WERI-Rb-1 (cell line): ENCODE measurements at regions not wholly inside any gene's neighbourhood (a gene's known extent, or its start where the extent isn't known, plus 50 kb on each side); places are given as distances from the start of the nearest gene placed in this dataset.
A peak's percentile ranks its signal among the peaks of the same experiment; 100 is the strongest.

Experiments
- DNase-seq: peaks from one replicate; pipeline ENCODE4 v3.0.0-alpha.2; 2020
- H3K27ac ChIP-seq: fragments of 250-450 bp; sonication (Bioruptor Pico); 2 replicates; pipeline ENCODE4 v1.5.1; 2020; ENCODE audit warnings: mild to moderate bottlenecking, moderate library complexity
- H3K27me3 ChIP-seq: fragments of 250-450 bp; sonication (Bioruptor Pico); 2 replicates; pipeline ENCODE4 v1.5.1; 2021; ENCODE audit warnings: mild to moderate bottlenecking, low read depth, moderate library complexity; ENCODE audit not compliant: insufficient read depth, severe bottlenecking
- H3K36me3 ChIP-seq: fragments of 250-450 bp; sonication (Bioruptor Pico); 2 replicates; pipeline ENCODE4 v1.5.1; 2020; ENCODE audit warnings: mild to moderate bottlenecking, moderate library complexity
- H3K4me3 ChIP-seq: 2 replicates; pipeline ENCODE4 v1.5.1; 2011; ENCODE audit warnings: low read depth, mild to moderate bottlenecking, control low read depth, low read length
- H3K9me3 ChIP-seq: fragments of 250-450 bp; sonication (Bioruptor Pico); 2 replicates; pipeline ENCODE4 v1.5.1; 2021; ENCODE audit warnings: mild to moderate bottlenecking, moderate library complexity; ENCODE audit not compliant: severe bottlenecking
- TF ChIP-seq, protein P1 (sequence below): IDR thresholded peaks from 2 replicates; pipeline ENCODE4 v1.5.1; 2011; ENCODE audit warnings: low read depth, mild to moderate bottlenecking, control low read depth, inconsistent platforms, low read length

- DNase-seq, result no peak
- Histone ChIP-seq H3K36me3 (no peaks in the 10 kb centered on the region), H3K27ac (no peak overlapping the region), H3K9me3 (no peaks in the 10 kb centered on the region), H3K4me3 (no peak overlapping the region), H3K27me3 (no peaks in the 10 kb centered on the region)
- TF ChIP-seq, protein P1, sequence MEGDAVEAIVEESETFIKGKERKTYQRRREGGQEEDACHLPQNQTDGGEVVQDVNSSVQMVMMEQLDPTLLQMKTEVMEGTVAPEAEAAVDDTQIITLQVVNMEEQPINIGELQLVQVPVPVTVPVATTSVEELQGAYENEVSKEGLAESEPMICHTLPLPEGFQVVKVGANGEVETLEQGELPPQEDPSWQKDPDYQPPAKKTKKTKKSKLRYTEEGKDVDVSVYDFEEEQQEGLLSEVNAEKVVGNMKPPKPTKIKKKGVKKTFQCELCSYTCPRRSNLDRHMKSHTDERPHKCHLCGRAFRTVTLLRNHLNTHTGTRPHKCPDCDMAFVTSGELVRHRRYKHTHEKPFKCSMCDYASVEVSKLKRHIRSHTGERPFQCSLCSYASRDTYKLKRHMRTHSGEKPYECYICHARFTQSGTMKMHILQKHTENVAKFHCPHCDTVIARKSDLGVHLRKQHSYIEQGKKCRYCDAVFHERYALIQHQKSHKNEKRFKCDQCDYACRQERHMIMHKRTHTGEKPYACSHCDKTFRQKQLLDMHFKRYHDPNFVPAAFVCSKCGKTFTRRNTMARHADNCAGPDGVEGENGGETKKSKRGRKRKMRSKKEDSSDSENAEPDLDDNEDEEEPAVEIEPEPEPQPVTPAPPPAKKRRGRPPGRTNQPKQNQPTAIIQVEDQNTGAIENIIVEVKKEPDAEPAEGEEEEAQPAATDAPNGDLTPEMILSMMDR, result no peak
Observed at GRCh38 chr16:50888486-50889261, 146.8 kb downstream of the CYLD start.

DNA sequence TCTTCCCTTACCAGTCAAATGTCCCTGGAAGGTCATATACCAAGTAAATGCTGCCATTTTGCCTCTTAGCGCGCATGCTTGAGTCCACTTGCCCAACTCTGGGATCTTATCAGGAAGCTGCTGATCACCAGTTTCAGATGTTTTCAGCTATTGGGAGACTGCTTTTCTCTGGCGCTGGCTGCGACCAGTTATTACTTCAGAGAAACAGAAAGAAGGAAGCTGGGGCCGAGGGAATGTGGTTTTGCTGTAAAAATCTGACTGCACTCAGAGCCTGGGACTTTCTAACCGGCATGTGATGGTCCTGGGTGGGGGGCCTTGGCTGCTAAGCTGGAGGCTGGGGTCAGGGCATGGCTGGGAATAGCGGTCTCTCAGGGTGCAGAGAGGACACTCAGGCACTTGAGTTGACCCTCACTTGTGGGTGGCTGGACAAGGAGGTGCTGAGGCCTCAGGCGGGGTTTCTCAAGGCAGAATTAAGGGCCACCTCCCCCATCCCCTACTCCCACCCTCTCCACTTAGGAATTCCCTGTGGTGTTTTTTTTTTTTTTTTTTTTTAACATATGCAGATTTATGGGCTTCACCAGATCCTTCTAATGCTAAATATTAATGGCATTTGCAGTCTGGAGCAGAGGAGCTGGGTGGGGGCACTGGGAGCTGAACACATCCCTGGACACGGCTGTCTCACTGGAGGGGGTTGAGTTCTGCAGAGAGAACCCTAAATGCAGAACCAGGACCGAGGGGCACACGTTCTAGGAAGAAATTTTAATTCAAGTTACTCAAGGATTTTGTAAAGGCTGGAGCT is 145.8 kb downstream of the CYLD start:
- Histone ChIP-seq H3K27me3 (no peaks in the 10 kb centered on the region), H3K4me3 (no peak overlapping the region), H3K9me3 (no peaks in the 10 kb centered on the region), H3K36me3 (no peaks in the 10 kb centered on the region), H3K27ac (no peak overlapping the region)
- DNase-seq, result no peak
- TF ChIP-seq, protein P1, result no peak

DNA sequence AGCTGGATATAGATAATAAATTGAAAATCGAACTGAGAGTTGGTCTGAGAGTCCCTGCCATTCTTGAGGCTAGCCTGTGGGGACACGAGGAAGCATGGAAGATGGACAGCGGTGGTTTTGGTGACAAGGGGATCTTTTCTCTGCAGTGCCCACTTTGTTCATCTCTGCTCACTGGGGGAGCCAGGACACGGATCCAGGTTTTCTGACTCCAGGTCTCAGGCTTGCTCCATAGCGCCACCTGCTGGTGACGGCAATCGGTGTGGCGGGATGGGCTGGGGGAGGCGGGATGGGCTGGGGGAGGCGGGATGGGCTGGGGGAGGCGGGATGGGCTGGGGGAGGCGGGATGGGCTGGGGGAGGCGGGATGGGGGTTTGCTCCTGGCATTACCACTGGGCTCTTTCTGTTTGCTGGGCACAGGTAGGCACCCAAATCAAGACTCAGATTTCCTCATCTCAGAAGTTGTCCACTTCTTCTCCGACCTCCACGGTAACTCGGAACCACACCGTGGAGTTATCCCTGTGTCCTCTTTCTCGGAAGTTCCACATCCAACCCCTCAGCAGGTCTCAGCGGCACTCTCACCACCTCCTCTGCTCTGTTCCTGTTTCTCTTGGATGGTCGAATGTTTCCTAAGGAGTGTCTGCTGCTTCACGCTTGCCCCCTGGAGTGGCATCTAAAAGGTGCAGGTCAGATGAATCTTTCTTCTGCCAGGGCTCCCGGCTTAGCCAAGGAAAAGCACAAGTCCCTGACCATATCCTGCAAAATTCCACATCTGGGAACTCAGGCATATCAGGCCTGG is 142.4 kb downstream of the CYLD start:
- no peaks in the 10 kb centered on the region for H3K9me3 ChIP-seq
- H3K27ac ChIP-seq, result no peak overlapping the region
- DNase-seq, result peak; percentile 35
- H3K27me3 ChIP-seq, result no peaks in the 10 kb centered on the region
- no peak overlapping the region for H3K4me3 ChIP-seq
- H3K36me3 ChIP-seq, result no peaks in the 10 kb centered on the region
- TF ChIP-seq, protein P1, result peak; percentile 61

DNA sequence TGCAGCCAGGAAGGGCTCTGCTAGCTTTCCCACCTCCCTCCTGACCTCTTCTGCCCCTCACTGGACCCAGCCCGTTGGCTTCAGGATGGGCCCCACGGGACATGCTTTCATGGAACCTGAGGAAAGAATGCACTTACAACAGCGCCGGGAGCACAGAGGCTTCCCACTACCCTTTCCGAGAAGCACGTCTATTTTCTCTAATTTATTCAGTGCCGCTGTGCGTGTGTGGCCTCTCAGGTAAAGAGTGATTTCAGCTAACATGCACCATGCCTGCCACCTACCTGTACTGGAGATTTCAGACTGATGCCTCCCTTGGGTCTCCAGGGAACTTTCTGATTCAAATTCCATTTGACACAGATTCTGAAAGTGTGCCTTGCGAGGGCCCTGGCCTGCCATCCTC is 140.1 kb downstream of the CYLD start:
- DNase-seq, result no peak
- Histone ChIP-seq H3K27me3 (no peaks in the 10 kb centered on the region), H3K4me3 (peak overlapping the region; percentile 17), H3K36me3 (no peaks in the 10 kb centered on the region), H3K27ac (peak overlapping the region; percentile 92), H3K9me3 (no peaks in the 10 kb centered on the region)
- TF ChIP-seq, protein P1, result no peak

DNA sequence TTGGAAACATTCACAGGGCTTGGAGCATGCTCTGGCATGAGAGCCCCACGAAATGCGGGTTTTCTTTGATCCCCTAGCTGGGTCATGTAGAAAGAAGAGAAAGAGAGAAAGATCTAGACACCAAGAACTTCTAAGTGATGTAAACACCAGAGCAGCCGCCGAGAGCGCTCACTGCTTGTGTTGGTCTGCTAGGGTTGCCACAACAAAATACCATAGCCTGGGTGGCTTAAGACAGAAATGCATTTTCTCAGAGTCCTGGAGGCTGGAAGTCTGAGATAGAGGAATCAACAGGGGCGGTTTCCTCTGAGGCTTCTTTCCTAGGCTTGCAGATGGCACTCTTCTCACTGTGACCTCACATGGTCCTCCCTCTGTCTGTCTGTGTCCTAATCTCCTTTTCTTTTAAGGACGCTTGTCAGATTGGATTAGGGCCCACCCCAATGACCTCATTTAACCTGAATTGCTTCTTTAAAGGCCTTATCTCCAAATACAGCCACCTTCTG is 139.5 kb downstream of the CYLD start:
- H3K27ac ChIP-seq, result peak overlapping the region; percentile 92
- no peaks in the 10 kb centered on the region for H3K9me3 ChIP-seq
- no peaks in the 10 kb centered on the region for H3K27me3 ChIP-seq
- peak overlapping the region; percentile 54 for H3K4me3 ChIP-seq
- H3K36me3 ChIP-seq, result no peaks in the 10 kb centered on the region
- DNase-seq, result peak; percentile 83
- TF ChIP-seq, protein P1, result no peak
